ENCODE measurements at regions not wholly inside any gene's neighbourhood (a gene's known extent, or its start where the extent isn't known, plus 50 kb on each side); places are given as distances from the start of the nearest gene placed in this dataset.
A peak's percentile ranks its signal among the peaks of the same experiment; 100 is the strongest.

- H2BK120ac ChIP-seq (ENCODE audit: low read depth, low read length, poor library complexity, severe bottlenecking), result no peak overlapping the region
- DNase-seq, result no peak
- H3K23ac ChIP-seq (ENCODE audit: insufficient read length, low read depth, low read length), result no peak overlapping the region
- no peak overlapping the region for H3T11ph ChIP-seq (ENCODE audit: low read length)
- H4K91ac ChIP-seq (ENCODE audit: insufficient read length, low read depth, low read length), result no peak overlapping the region
- no peaks in the 10 kb centered on the region for H3K23me2 ChIP-seq (ENCODE audit: insufficient read length, low read depth, low read length, poor library complexity, severe bottlenecking)
- no peak overlapping the region for H3K56ac ChIP-seq (ENCODE audit: insufficient read length, low read depth, low read length)
- H3K4me2 ChIP-seq (ENCODE audit: insufficient read depth, insufficient read length, low read length), result no peak overlapping the region
- no peaks in the 10 kb centered on the region for H3K79me2 ChIP-seq (ENCODE audit: insufficient read depth, low read length)
- no peaks in the 10 kb centered on the region for H3K9me3 ChIP-seq (ENCODE audit: control insufficient read depth, low read depth, low read length)
- no peak overlapping the region for H4K8ac ChIP-seq (replicated peaks; ENCODE audit: insufficient read length, low read depth, low read length)
- no peak overlapping the region for H2BK20ac ChIP-seq (ENCODE audit: low read depth, low read length, poor library complexity, severe bottlenecking)
- no peak overlapping the region for H2BK15ac ChIP-seq (ENCODE audit: low read depth, low read length)
- Mint-ChIP-seq H3K4me3 (no peak overlapping the region), H3K36me3 (ENCODE audit: insufficient read depth in 1 of 3, low read depth in 3 of 3) (no peaks in the 10 kb centered on the region; a peak in 2 of 7 replicates), H3K9me3 (no peaks in the 10 kb centered on the region; a peak in 1 of 5 replicates), H3K27ac (no peak overlapping the region; a peak in 1 of 7 replicates), H3K27me3 (ENCODE audit: low read depth) (no peaks in the 10 kb centered on the region), H3K4me1 (no peaks in the 10 kb centered on the region)
- H2AFZ ChIP-seq (ENCODE audit: low read length), result peak overlapping the region; percentile 40
- no peak overlapping the region for H2AK5ac ChIP-seq (ENCODE audit: insufficient read length, low read length)
- no peak overlapping the region for H4K5ac ChIP-seq (ENCODE audit: insufficient read length, low read depth, low read length)
- no peak for TF ChIP-seq CTCF (conservative IDR thresholded peaks at IDR 0.05)
- no peaks in the 10 kb centered on the region for H3K79me1 ChIP-seq (ENCODE audit: insufficient read depth, low read depth, low read length, poor library complexity, severe bottlenecking)
- no peaks in the 10 kb centered on the region for H3K27me3 ChIP-seq (ENCODE audit: insufficient read depth, low read length)
- H3K4ac ChIP-seq (ENCODE audit: low read depth, low read length), result no peak overlapping the region
- no peak overlapping the region for H3K9ac ChIP-seq (ENCODE audit: extremely low read depth, insufficient read length, low read length)
- no peak overlapping the region for H2BK5ac ChIP-seq (ENCODE audit: insufficient read length, low read length)
- no peak overlapping the region for H3K27ac ChIP-seq (ENCODE audit: insufficient read length, low read depth, low read length)
- H4K20me1 ChIP-seq (ENCODE audit: control insufficient read depth, insufficient read depth, insufficient read length), result no peaks in the 10 kb centered on the region
- H2BK12ac ChIP-seq (ENCODE audit: insufficient read length, low read depth, low read length), result no peak overlapping the region
- no peaks in the 10 kb centered on the region for H3K4me1 ChIP-seq (ENCODE audit: insufficient read depth, low read length)
- H3K18ac ChIP-seq (ENCODE audit: insufficient read length, low read depth, low read length), result no peak overlapping the region
- H3K14ac ChIP-seq (ENCODE audit: insufficient read depth, low read length), result no peak overlapping the region
These were observed 367.4 kb upstream of the CDH20 start for GRCh38 chr18:60965856-60966255.
